ENCODE measurements at regions not wholly inside any gene's neighbourhood (a gene's known extent, or its start where the extent isn't known, plus 50 kb on each side); places are given as distances from the start of the nearest gene placed in this dataset.

- TF ChIP-seq TSHZ2 (CRISPR knock-in tag; IDR thresholded peaks at IDR 0.05) (no peak), ARNTL (CRISPR knock-in tag; IDR thresholded peaks at IDR 0.05; ENCODE audit: borderline replicate concordance, low read depth) (no peak), TCF4 (CRISPR knock-in tag; IDR thresholded peaks at IDR 0.05; ENCODE audit: borderline replicate concordance) (no peak), ZFP30 (CRISPR knock-in tag; IDR thresholded peaks at IDR 0.05) (no peak), ISL1 (CRISPR knock-in tag; IDR thresholded peaks at IDR 0.05) (peak; percentile 87)
- TF ChIP-seq, protein P1, sequence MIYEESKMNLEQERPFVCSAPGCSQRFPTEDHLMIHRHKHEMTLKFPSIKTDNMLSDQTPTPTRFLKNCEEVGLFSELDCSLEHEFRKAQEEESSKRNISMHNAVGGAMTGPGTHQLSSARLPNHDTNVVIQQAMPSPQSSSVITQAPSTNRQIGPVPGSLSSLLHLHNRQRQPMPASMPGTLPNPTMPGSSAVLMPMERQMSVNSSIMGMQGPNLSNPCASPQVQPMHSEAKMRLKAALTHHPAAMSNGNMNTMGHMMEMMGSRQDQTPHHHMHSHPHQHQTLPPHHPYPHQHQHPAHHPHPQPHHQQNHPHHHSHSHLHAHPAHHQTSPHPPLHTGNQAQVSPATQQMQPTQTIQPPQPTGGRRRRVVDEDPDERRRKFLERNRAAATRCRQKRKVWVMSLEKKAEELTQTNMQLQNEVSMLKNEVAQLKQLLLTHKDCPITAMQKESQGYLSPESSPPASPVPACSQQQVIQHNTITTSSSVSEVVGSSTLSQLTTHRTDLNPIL (CRISPR knock-in tag; IDR thresholded peaks at IDR 0.05; ENCODE audit: low read depth): 0 out of 2 replicates have a peak, but pooled peaks have one; percentile 67
- TF ChIP-seq, protein P2, sequence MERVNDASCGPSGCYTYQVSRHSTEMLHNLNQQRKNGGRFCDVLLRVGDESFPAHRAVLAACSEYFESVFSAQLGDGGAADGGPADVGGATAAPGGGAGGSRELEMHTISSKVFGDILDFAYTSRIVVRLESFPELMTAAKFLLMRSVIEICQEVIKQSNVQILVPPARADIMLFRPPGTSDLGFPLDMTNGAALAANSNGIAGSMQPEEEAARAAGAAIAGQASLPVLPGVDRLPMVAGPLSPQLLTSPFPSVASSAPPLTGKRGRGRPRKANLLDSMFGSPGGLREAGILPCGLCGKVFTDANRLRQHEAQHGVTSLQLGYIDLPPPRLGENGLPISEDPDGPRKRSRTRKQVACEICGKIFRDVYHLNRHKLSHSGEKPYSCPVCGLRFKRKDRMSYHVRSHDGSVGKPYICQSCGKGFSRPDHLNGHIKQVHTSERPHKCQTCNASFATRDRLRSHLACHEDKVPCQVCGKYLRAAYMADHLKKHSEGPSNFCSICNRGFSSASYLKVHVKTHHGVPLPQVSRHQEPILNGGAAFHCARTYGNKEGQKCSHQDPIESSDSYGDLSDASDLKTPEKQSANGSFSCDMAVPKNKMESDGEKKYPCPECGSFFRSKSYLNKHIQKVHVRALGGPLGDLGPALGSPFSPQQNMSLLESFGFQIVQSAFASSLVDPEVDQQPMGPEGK (CRISPR knock-in tag; IDR thresholded peaks at IDR 0.05; ENCODE audit: borderline replicate concordance): no peak
Measured at GRCh38 chr3:107218864-107219269, 158.4 kb upstream of the CCDC54 start (continued).

DNA sequence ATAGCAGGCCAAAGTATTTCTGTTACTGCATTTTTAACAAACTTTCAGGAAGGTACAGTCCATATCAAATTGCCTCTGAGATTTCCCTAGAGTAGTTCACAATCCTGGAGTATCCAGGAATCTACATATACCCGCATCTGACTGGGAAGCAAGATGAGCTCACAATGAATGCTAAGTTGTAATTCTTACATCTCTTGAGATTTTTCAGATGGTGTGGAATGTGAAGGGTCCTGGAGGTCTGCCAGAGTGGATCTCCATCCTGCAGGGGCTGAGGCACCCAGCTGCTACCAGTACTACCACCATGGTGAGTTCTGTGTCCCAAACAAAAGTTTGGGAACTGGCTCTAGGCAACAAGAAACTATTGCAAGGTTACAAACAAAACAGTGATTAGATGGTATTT lies 156.7 kb upstream of the CCDC54 start:
- TF ChIP-seq, protein P3, sequence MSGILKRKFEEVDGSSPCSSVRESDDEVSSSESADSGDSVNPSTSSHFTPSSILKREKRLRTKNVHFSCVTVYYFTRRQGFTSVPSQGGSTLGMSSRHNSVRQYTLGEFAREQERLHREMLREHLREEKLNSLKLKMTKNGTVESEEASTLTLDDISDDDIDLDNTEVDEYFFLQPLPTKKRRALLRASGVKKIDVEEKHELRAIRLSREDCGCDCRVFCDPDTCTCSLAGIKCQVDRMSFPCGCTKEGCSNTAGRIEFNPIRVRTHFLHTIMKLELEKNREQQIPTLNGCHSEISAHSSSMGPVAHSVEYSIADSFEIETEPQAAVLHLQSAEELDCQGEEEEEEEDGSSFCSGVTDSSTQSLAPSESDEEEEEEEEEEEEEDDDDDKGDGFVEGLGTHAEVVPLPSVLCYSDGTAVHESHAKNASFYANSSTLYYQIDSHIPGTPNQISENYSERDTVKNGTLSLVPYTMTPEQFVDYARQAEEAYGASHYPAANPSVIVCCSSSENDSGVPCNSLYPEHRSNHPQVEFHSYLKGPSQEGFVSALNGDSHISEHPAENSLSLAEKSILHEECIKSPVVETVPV (CRISPR knock-in tag; IDR thresholded peaks at IDR 0.05): no peak
- TF ChIP-seq CSDC2 (CRISPR knock-in tag; IDR thresholded peaks at IDR 0.05): no peak
- TF ChIP-seq, protein P4, sequence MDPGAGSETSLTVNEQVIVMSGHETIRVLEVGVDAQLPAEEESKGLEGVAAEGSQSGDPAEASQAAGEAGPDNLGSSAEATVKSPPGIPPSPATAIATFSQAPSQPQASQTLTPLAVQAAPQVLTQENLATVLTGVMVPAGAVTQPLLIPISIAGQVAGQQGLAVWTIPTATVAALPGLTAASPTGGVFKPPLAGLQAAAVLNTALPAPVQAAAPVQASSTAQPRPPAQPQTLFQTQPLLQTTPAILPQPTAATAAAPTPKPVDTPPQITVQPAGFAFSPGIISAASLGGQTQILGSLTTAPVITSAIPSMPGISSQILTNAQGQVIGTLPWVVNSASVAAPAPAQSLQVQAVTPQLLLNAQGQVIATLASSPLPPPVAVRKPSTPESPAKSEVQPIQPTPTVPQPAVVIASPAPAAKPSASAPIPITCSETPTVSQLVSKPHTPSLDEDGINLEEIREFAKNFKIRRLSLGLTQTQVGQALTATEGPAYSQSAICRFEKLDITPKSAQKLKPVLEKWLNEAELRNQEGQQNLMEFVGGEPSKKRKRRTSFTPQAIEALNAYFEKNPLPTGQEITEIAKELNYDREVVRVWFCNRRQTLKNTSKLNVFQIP (CRISPR knock-in tag; IDR thresholded peaks at IDR 0.05; ENCODE audit: borderline replicate concordance, low read depth): no peak
- TF ChIP-seq GLIS3 (CRISPR knock-in tag; IDR thresholded peaks at IDR 0.05): no peak
- 0 out of 2 replicates have a peak, but pooled peaks have one; percentile 42 for TF ChIP-seq ISL1 (CRISPR knock-in tag; IDR thresholded peaks at IDR 0.05)
- TF ChIP-seq ZC3H10 (CRISPR knock-in tag; IDR thresholded peaks at IDR 0.05): no peak
- TF ChIP-seq ZFP3 (CRISPR knock-in tag; IDR thresholded peaks at IDR 0.05): no peak
- TF ChIP-seq TOX (CRISPR knock-in tag; IDR thresholded peaks at IDR 0.05; ENCODE audit: borderline replicate concordance): no peak
- ATAC-seq: no peak

- no peak for TF ChIP-seq ZNF70 (CRISPR knock-in tag; IDR thresholded peaks at IDR 0.05)
- no peak for TF ChIP-seq ZNF8 (CRISPR knock-in tag; IDR thresholded peaks at IDR 0.05)
- TF ChIP-seq OSR1 (CRISPR knock-in tag; IDR thresholded peaks at IDR 0.05): no peak
- no peak for TF ChIP-seq TSHZ2 (CRISPR knock-in tag; IDR thresholded peaks at IDR 0.05)
- TF ChIP-seq BACH2 (CRISPR knock-in tag; IDR thresholded peaks at IDR 0.05; ENCODE audit: borderline replicate concordance): no peak
- no peak for TF ChIP-seq PPARA (CRISPR knock-in tag; IDR thresholded peaks at IDR 0.05; ENCODE audit: borderline replicate concordance)
- no peak for TF ChIP-seq GLIS3 (CRISPR knock-in tag; IDR thresholded peaks at IDR 0.05)
- TF ChIP-seq RARB (CRISPR knock-in tag; IDR thresholded peaks at IDR 0.05): no peak
- TF ChIP-seq ZFP30 (CRISPR knock-in tag; IDR thresholded peaks at IDR 0.05): no peak
- no peak for TF ChIP-seq ZNF565 (CRISPR knock-in tag; conservative IDR thresholded peaks at IDR 0.05; ENCODE audit: low read depth)
- no peak for TF ChIP-seq TOX (CRISPR knock-in tag; IDR thresholded peaks at IDR 0.05; ENCODE audit: borderline replicate concordance)
- TF ChIP-seq, protein P4 (CRISPR knock-in tag; IDR thresholded peaks at IDR 0.05; ENCODE audit: borderline replicate concordance, low read depth): no peak
- no peak for TF ChIP-seq SNAI2 (CRISPR knock-in tag; IDR thresholded peaks at IDR 0.05)
- TF ChIP-seq ARNTL (CRISPR knock-in tag; IDR thresholded peaks at IDR 0.05; ENCODE audit: borderline replicate concordance, low read depth): no peak
- no peak for TF ChIP-seq ESRRG (CRISPR knock-in tag; IDR thresholded peaks at IDR 0.05)
- TF ChIP-seq ISL1 (CRISPR knock-in tag; IDR thresholded peaks at IDR 0.05): no peak
- TF ChIP-seq, protein P1 (CRISPR knock-in tag; IDR thresholded peaks at IDR 0.05; ENCODE audit: low read depth): no peak
- no peak for ATAC-seq
Measured at GRCh38 chr3:107221856-107222255, 155.4 kb upstream of the CCDC54 start.

Data from SK-N-SH treated with all-trans-retinoic acid at 6 μM for 48 hours (cell line).